ENCODE measurements at regions not wholly inside any gene's neighbourhood (a gene's known extent, or its start where the extent isn't known, plus 50 kb on each side); places are given as distances from the start of the nearest gene placed in this dataset.
"Not testable (repeated sequence)": the region's sequence is repeated elsewhere in the genome, so short reads cannot be mapped to it uniquely, and the experiment has no call there.

DNA sequence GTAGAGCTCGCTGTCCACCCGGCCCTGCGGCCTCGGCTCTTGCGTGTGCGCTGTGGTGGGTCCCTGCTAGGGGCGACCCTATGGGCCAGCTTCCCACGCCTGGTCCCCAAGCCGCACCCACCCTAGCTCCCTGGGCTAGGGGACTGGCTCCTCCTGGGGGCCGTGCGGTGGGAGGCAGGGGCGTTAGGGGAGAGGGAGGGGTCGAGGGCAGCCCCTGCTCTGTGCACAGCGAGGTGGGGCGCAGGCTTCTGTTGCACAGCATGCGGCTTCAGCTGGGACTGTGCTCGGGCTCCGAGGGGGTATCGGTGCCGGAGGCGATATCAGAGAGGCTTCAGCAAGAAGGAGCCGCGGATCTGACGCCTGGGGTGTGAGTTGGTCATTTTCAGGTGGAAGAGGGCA is 86.1 kb downstream of the ALG10 start:
- Histone ChIP-seq H3K4me1 (no peaks in the 10 kb centered on the region), H3K27me3 (no peaks in the 10 kb centered on the region), H3K4me3 (no peak overlapping the region), H3K27ac (no peak overlapping the region), H3K9me3 (no peaks in the 10 kb centered on the region), H3K36me3 (no peaks in the 10 kb centered on the region)
- no peak for DNase-seq (ENCODE audit: low spot score in 2 of 2)
- TF ChIP-seq, protein P1, sequence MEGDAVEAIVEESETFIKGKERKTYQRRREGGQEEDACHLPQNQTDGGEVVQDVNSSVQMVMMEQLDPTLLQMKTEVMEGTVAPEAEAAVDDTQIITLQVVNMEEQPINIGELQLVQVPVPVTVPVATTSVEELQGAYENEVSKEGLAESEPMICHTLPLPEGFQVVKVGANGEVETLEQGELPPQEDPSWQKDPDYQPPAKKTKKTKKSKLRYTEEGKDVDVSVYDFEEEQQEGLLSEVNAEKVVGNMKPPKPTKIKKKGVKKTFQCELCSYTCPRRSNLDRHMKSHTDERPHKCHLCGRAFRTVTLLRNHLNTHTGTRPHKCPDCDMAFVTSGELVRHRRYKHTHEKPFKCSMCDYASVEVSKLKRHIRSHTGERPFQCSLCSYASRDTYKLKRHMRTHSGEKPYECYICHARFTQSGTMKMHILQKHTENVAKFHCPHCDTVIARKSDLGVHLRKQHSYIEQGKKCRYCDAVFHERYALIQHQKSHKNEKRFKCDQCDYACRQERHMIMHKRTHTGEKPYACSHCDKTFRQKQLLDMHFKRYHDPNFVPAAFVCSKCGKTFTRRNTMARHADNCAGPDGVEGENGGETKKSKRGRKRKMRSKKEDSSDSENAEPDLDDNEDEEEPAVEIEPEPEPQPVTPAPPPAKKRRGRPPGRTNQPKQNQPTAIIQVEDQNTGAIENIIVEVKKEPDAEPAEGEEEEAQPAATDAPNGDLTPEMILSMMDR (IDR thresholded peaks at IDR 0.05) = no peak
- intact Hi-C loops (cut with DNase I) = no loop called here

DNA sequence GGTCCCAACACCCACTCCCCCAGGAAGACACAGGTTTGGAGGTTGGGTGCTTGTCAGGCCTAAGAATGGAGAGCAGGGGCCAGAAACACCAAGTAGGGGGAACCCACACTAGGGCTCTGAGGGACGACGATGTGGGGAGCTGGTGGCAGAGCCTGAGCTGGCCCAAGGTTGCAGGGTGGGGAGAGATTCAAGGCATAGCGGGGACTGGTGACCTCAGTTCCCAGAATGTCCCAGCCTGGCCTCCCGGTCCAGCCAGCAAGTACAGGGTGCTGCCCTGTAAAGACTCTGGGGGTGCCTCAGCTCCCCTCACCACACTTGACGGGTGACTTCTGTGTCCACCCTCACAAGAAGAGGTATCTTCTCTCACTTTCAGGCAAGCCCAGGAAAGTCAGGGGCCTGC is 86.7 kb downstream of the ALG10 start:
- TF ChIP-seq, protein P1 (IDR thresholded peaks at IDR 0.05) = no peak
- H3K9me3 ChIP-seq = no peaks in the 10 kb centered on the region
- H3K36me3 ChIP-seq = no peaks in the 10 kb centered on the region
- no peak for DNase-seq (ENCODE audit: low spot score in 2 of 2)
- no peaks in the 10 kb centered on the region for H3K27me3 ChIP-seq
- intact Hi-C loops (cut with DNase I) = no loop called here
- H3K27ac ChIP-seq = no peak overlapping the region
- H3K4me3 ChIP-seq = no peak overlapping the region
- no peaks in the 10 kb centered on the region for H3K4me1 ChIP-seq

DNA sequence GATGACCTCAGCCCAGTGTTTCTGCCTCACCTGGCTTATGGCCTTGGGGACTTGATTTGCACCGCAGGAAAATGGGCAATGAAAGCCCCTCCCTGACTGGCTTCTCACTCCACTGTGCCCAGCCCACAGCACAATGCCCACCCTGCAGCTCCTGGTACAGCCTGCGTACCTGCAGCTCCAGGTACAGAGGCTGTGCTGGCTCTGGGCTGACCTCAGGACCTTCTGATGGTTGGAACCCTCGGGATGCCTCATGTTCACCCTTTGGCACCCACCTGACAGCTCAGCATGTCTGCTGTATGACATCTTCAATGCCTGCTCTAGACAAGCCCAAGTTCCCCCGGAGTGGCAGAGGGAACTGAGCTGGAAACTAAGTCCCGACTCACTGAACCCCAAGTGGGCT is 87.1 kb downstream of the ALG10 start:
- TF ChIP-seq, protein P1 (IDR thresholded peaks at IDR 0.05) = no peak
- Histone ChIP-seq H3K27me3 (no peaks in the 10 kb centered on the region), H3K9me3 (no peaks in the 10 kb centered on the region), H3K27ac (no peak overlapping the region), H3K4me3 (no peak overlapping the region), H3K36me3 (no peaks in the 10 kb centered on the region), H3K4me1 (no peaks in the 10 kb centered on the region)
- intact Hi-C loops (cut with DNase I) = no loop called here
- no peak for DNase-seq (ENCODE audit: low spot score in 2 of 2)

GRCh38 chr12:34109909-34110531 is 87.7 kb downstream of the ALG10 start:
- DNase-seq (ENCODE audit: low spot score in 2 of 2); intact Hi-C loops (cut with DNase I); H3K36me3 ChIP-seq; H3K4me3 ChIP-seq; H3K9me3 ChIP-seq; H3K27me3 ChIP-seq; H3K4me1 ChIP-seq; H3K27ac ChIP-seq: not testable (repeated sequence)

DNA sequence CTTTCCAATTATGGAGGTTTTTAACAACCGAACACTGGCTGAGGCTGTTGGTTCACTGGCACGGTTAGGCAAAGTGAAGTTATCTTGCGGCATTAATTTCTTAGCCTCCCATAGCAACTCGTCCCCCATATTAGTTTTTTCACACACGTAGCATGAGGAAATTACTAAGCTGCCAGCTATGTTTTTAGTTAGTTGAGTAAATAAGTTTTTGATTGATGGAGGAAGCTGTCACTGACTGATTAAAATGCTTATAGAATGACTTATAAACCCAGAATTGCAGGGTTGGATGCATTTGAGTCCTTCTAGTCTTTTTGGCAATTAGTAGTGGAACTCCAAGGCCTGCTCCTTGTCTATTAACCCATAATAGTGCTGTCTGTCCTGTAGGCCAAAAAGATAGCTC is 97.1 kb downstream of the ALG10 start:
- no peak overlapping the region for H3K4me3 ChIP-seq
- no peaks in the 10 kb centered on the region for H3K4me1 ChIP-seq
- DNase-seq (ENCODE audit: low spot score in 2 of 2) = no peak
- TF ChIP-seq, protein P1 (IDR thresholded peaks at IDR 0.05) = no peak
- intact Hi-C loops (cut with DNase I) = no loop called here
- no peaks in the 10 kb centered on the region for H3K9me3 ChIP-seq
- H3K27ac ChIP-seq = no peak overlapping the region
- no peaks in the 10 kb centered on the region for H3K36me3 ChIP-seq
- no peaks in the 10 kb centered on the region for H3K27me3 ChIP-seq

GRCh38 chr12:34121360-34121759 is 99.1 kb downstream of the ALG10 start:
- Histone ChIP-seq H3K27ac (no peak overlapping the region), H3K4me1 (no peaks in the 10 kb centered on the region), H3K4me3 (no peak overlapping the region), H3K36me3 (no peaks in the 10 kb centered on the region), H3K9me3 (no peaks in the 10 kb centered on the region), H3K27me3 (no peaks in the 10 kb centered on the region)
- TF ChIP-seq, protein P1 (IDR thresholded peaks at IDR 0.05) = no peak
- intact Hi-C loops (cut with DNase I) = loop anchor here (2.0 kb wide), 1 partner anchor 95 kb away; no protein-coding TSS in a partner anchor
- no peak for DNase-seq (ENCODE audit: low spot score in 2 of 2)

All from ascending aorta (tissue), 2 donors.